ENCODE measurements at regions not wholly inside any gene's neighbourhood (a gene's known extent, or its start where the extent isn't known, plus 50 kb on each side); places are given as distances from the start of the nearest gene placed in this dataset.
"Not testable (repeated sequence)": the region's sequence is repeated elsewhere in the genome, so short reads cannot be mapped to it uniquely, and the experiment has no call there.

- H3K9me3 ChIP-seq, result peaks cover 3 to 12% (median 5%) of the 10 kb centered on the region in 4 donors
These were observed 173.2 kb downstream of the TLE3 start for GRCh38 chr15:69924531-69924930.

GRCh38 chr15:69926006-69926405 lies 171.7 kb downstream of the TLE3 start:
- no peak for DNase-seq
- WGBS, 2 donors, result 80 to 94% methylated on average over 1 of the region's 1 CpG
- intact Hi-C loops (cut with DNase I), result no loop called here
- TF ChIP-seq POLR2A (IDR thresholded peaks at IDR 0.05) (no peak), EP300 (IDR thresholded peaks at IDR 0.05) (no peak), POLR2AphosphoS5 (IDR thresholded peaks at IDR 0.05) (no peak), CTCF (IDR thresholded peaks at IDR 0.05) (no peak)
- Histone ChIP-seq H3K36me3 (no peaks in the 10 kb centered on the region), H3K4me1 (no peaks in the 10 kb centered on the region), H3K27me3 (no peaks in the 10 kb centered on the region), H3K9me3 (peaks cover 3 to 12% (median 5%) of the 10 kb centered on the region in 4 donors), H3K27ac (no peak overlapping the region), H3K4me3 (no peak overlapping the region)

More at GRCh38 chr15:69924531-69924930, 173.2 kb downstream of the TLE3 start:
- Histone ChIP-seq H3K27me3 (no peaks in the 10 kb centered on the region), H3K27ac (no peak overlapping the region), H3K4me1 (no peaks in the 10 kb centered on the region), H3K36me3 (no peaks in the 10 kb centered on the region), H3K4me3 (no peak overlapping the region)
- TF ChIP-seq CTCF (IDR thresholded peaks at IDR 0.05) (no peak), POLR2A (IDR thresholded peaks at IDR 0.05) (no peak), EP300 (IDR thresholded peaks at IDR 0.05) (no peak), POLR2AphosphoS5 (IDR thresholded peaks at IDR 0.05) (no peak)
- 93% methylated on average over 1 of the region's 1 CpG for WGBS, 2 donors
- intact Hi-C loops (cut with DNase I), result no loop called here
- DNase-seq, result no peak

- Histone ChIP-seq H3K27ac (no peak overlapping the region), H3K27me3 (no peaks in the 10 kb centered on the region), H3K9me3 (peaks cover 3 to 12% (median 5%) of the 10 kb centered on the region in 4 donors), H3K4me1 (no peaks in the 10 kb centered on the region), H3K36me3 (no peaks in the 10 kb centered on the region), H3K4me3 (no peak overlapping the region)
- WGBS, 2 donors, result 95 to 100% methylated on average over 1 of the region's 1 CpG
- no peak for TF ChIP-seq POLR2A (IDR thresholded peaks at IDR 0.05)
- no peak for TF ChIP-seq POLR2AphosphoS5 (IDR thresholded peaks at IDR 0.05)
- TF ChIP-seq EP300 (IDR thresholded peaks at IDR 0.05), result no peak
- no peak for TF ChIP-seq CTCF (IDR thresholded peaks at IDR 0.05)
- no peak for DNase-seq
- intact Hi-C loops (cut with DNase I), result no loop called here
These were observed 171.0 kb downstream of the TLE3 start for GRCh38 chr15:69926721-69927120.

DNA sequence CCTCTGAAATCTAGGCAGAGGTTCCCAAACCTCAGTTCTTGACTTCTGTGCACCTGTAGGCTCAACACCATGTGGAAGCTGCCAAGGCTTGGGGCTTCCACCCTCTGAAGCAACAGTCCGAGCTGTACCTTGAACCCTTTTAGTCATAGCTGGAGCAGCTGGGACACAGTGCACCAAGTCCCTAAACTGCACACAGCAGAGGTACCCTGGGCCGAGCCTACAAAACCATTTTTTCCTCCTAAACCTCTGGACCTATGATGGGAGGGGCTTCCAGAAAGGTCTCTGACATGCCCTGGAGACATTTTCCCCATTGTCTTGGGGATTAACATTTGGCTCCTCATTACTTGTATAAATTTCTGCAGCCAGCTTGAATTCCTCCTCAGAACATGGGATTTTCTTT lies 168.8 kb downstream of the TLE3 start:
- DNase-seq; H3K27ac ChIP-seq; H3K4me3 ChIP-seq; H3K9me3 ChIP-seq; intact Hi-C loops (cut with DNase I); H3K36me3 ChIP-seq; H3K27me3 ChIP-seq; H3K4me1 ChIP-seq: not testable (repeated sequence)
- 87% methylated on average over 2 of the region's 2 CpGs for WGBS, 2 donors

DNA sequence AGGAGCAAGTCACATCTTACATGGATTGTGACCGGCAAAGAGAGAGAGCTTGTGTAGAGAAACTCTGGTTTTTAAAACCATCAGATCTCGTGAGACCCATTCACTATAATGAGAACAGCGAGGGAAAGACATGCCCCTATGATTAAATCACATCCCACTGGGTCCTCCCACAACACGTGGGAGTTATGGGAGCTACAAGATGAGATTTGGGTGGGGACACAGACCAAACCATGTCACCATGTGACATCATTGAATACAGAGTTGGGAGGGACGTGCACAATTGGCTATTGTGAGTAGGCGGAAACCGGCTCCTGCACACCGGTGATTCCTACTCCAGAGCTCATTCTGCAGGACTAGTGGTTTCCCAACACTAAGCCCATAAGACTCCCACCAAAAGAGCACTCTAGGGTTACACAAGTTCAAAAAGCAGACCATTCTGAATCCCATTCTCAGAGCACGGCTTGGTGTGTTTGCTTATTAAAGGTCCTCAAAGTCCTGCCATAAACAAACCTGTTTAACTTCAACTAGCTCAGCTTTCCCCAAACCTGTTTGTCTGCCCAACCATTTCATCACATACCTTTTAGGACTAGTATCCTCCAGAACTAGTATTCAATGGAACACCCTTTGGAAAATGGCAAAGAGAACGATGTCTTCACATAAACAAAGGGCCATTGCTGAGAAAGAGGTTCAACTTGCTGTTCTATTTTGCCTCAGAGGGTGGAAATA lies 167.6 kb downstream of the TLE3 start:
- no peak overlapping the region for H3K27ac ChIP-seq
- TF ChIP-seq CTCF (IDR thresholded peaks at IDR 0.05) (no peak), POLR2A (IDR thresholded peaks at IDR 0.05) (no peak), POLR2AphosphoS5 (IDR thresholded peaks at IDR 0.05) (no peak), EP300 (IDR thresholded peaks at IDR 0.05) (no peak)
- DNase-seq, result no peak
- 92% methylated on average over 10 of the region's 10 CpGs for WGBS, 2 donors
- H3K9me3 ChIP-seq, result peaks cover 0 to 4% (median 1%) of the 10 kb centered on the region in 4 donors
- no peaks in the 10 kb centered on the region for H3K4me1 ChIP-seq
- H3K27me3 ChIP-seq, result no peaks in the 10 kb centered on the region
- no peak overlapping the region for H3K4me3 ChIP-seq
- H3K36me3 ChIP-seq, result no peaks in the 10 kb centered on the region
- intact Hi-C loops (cut with DNase I), result no loop called here

Data from sigmoid colon (tissue), 6 donors.